Pancreas (tissue), 10 donors: ENCODE measurements at regions not wholly inside any gene's neighbourhood (a gene's known extent, or its start where the extent isn't known, plus 50 kb on each side); places are given as distances from the start of the nearest gene placed in this dataset.

ENCODE experiments used
- ATAC-seq, 4 donors: fragments of 200-7000 bp; cut with Tn5 transposase; one replicate each; pipeline versions ENCODE4 v1.8.0 to v1.9.1; 2020; ENCODE audit warnings: mild to moderate bottlenecking in 4 of 4, moderate library complexity in 4 of 4
- DNase-seq, 6 donors: peaks; one replicate each; pipeline ENCODE4 v3.0.0-alpha.2; 2020
- FAIRE-seq: peaks from 2 replicates; lab custom pipeline; 2012; peaks lifted over from hg19 to GRCh38; lab: Jason Lieb, UNC
- H3K27ac ChIP-seq, 4 donors: fragments of 200-600 bp; sonication (generic); 1 replicate in 3 of 4; 2 replicates in 1 of 4; pipeline versions ENCODE4 v1.5.0 to v1.8.0; 2020
- H3K27me3 ChIP-seq, 4 donors: fragments of 200-600 bp; one replicate each; pipeline ENCODE4 v1.8.0; 2021
- H3K36me3 ChIP-seq, 3 donors: fragments of 200-600 bp; sonication (generic) in 1 of 3; one replicate each; pipeline versions ENCODE4 v1.5.0 to v1.8.0; 2020 to 2021
- H3K4me1 ChIP-seq, 3 donors: fragments of 200-600 bp; one replicate each; pipeline ENCODE4 v1.8.0; 2021
- H3K4me3 ChIP-seq, 4 donors: fragments of 200-600 bp; sonication (generic) in 2 of 4; one replicate each; pipeline versions ENCODE4 v1.5.0 to v1.8.0; 2020 to 2021
- H3K9me3 ChIP-seq, 4 donors: fragments of 200-600 bp; one replicate each; pipeline ENCODE4 v1.8.0; 2021
- CTCF ChIP-seq, 4 donors: fragments of 200-600 bp; sonication (generic) in 3 of 4; IDR thresholded peaks; one replicate each; pipeline versions ENCODE4 v1.5.0 to v1.8.0; 2021; ENCODE audit warnings: antibody characterized with exemption in 4 of 4
- WGBS, 2 donors: extraction: QIAGEN DNeasy Blood & Tissue Kit; methylation state at CpG; one replicate each; pipeline ENCODE4 v1.1.7; 2013; 5-methylcytosine and 5-hydroxymethylcytosine counted together
- intact Hi-C, 3 donors: fragments of 100-400 bp; cut with DNase I; formaldehyde crosslinking; loops; one replicate each; pipeline versions ENCODE4 v1.11.1 to v1.14.2; 2022
- donor health status: healthy with polysubstance abuse.
- donor health status: DM: no; HTN: no; CAD: no; lungs with moderate emphysema.
- donor health status: DM: no; HTN: no; CAD: no.
- donor health status: control.
- donor health status: control.
- donor health status: Bipolar disorder and iron deficiency.
- donor health status: DM: yes; HTN: yes; CAD: no.
- donor health status: DM: no; HTN: no; CAD: no.
- donor health status: DM: no; HTN: no; CAD: no.
- donor health status: DM: yes; HTN: yes; CAD: no.

GRCh38 chr4:81625422-81626417 is 154.0 kb upstream of the RASGEF1B start:
- Histone ChIP-seq H3K9me3 (no peaks in the 10 kb centered on the region), H3K4me3 (no peak overlapping the region), H3K27me3 (no peaks in the 10 kb centered on the region), H3K4me1 (peaks cover 3 to 21% (median 13%) of the 10 kb centered on the region in 3 donors), H3K27ac (no peak overlapping the region), H3K36me3 (no peaks in the 10 kb centered on the region)
- DNase-seq (no peak), ATAC-seq (no peak), FAIRE-seq (no peak)
- no peak for TF ChIP-seq CTCF (IDR thresholded peaks at IDR 0.05)
- intact Hi-C loops: no loop called here
- 62 to 74% methylated on average over 4 of the region's 4 CpGs for WGBS, 2 donors

- Histone ChIP-seq H3K27ac (no peak overlapping the region), H3K9me3 (no peaks in the 10 kb centered on the region), H3K27me3 (no peaks in the 10 kb centered on the region), H3K4me1 (peaks cover 3 to 21% (median 13%) of the 10 kb centered on the region in 3 donors), H3K36me3 (no peaks in the 10 kb centered on the region), H3K4me3 (no peak overlapping the region)
- DNase-seq (no peak), FAIRE-seq (no peak), ATAC-seq (peak in 3 of 4 donors; percentile 38 to 54 (median 53))
- 7 to 11% methylated on average over 2 of the region's 2 CpGs for WGBS, 2 donors
- intact Hi-C loops: no loop called here
- no peak for TF ChIP-seq CTCF (IDR thresholded peaks at IDR 0.05)
These were observed 151.7 kb upstream of the RASGEF1B start for GRCh38 chr4:81623434-81623833.

GRCh38 chr4:81622474-81623184 is 150.9 kb upstream of the RASGEF1B start:
- Histone ChIP-seq H3K4me1 (peaks cover 3 to 21% (median 13%) of the 10 kb centered on the region in 3 donors), H3K4me3 (no peak overlapping the region), H3K36me3 (no peaks in the 10 kb centered on the region), H3K27ac (no peak overlapping the region), H3K27me3 (no peaks in the 10 kb centered on the region), H3K9me3 (no peaks in the 10 kb centered on the region)
- intact Hi-C loops: no loop called here
- DNase-seq (no peak), FAIRE-seq (no peak), ATAC-seq (peak in 3 of 4 donors; percentile 44 to 71 (median 58))
- no peak for TF ChIP-seq CTCF (IDR thresholded peaks at IDR 0.05)

GRCh38 chr4:81622028-81622427 is 150.3 kb upstream of the RASGEF1B start:
- H3K4me3 ChIP-seq: no peak overlapping the region
- FAIRE-seq (no peak), DNase-seq (no peak), ATAC-seq (no peak)
- WGBS, 2 donors: 54 to 55% methylated on average over 3 of the region's 3 CpGs
- TF ChIP-seq CTCF (IDR thresholded peaks at IDR 0.05): no peak
- H3K27ac ChIP-seq: no peak overlapping the region
- H3K4me1 ChIP-seq: peaks cover 3 to 21% (median 13%) of the 10 kb centered on the region in 3 donors
- no peaks in the 10 kb centered on the region for H3K36me3 ChIP-seq
- H3K27me3 ChIP-seq: no peaks in the 10 kb centered on the region
- intact Hi-C loops: no loop called here
- H3K9me3 ChIP-seq: no peaks in the 10 kb centered on the region
